ENCODE measurements at regions not wholly inside any gene's neighbourhood (a gene's known extent, or its start where the extent isn't known, plus 50 kb on each side); places are given as distances from the start of the nearest gene placed in this dataset.

DNA sequence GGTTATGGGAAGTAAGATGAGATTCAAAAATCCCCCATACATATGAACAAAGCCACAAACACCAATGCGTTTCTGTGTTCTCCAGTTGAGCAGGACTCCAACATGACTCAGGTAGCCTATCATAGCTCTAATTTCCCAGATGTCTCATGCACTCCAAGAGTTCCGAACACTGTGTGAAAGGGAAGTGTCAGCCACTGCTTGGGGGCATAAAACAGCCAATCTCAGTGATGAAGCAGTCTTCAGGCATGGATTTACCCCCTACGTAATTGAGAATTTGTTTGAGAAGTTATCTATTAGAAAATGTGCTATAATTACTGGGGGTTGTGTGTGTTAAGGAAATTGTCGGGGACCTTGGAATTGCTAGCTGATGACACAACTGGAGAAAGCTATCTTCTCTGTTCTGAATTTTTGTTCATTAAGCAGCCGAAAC is 153.9 kb upstream of the AVPR1A start:
- H3K27me3 ChIP-seq (ENCODE audit: low read depth): no peaks in the 10 kb centered on the region
- H3K4me1 ChIP-seq: no peaks in the 10 kb centered on the region
- no peaks in the 10 kb centered on the region for H3K9me3 ChIP-seq
- no peak for DNase-seq (ENCODE audit: low spot score in 2 of 2)
- in situ Hi-C loops (cut with MboI; ENCODE audit: low sequenced_read_pairs): no loop called here
- no peak overlapping the region for H3K4me3 ChIP-seq
- no peaks in the 10 kb centered on the region for H3K36me3 ChIP-seq (replicated peaks)

GRCh38 chr12:63302941-63303536 is 152.0 kb upstream of the AVPR1A start:
- no peak overlapping the region for H3K4me3 ChIP-seq
- H3K4me1 ChIP-seq: no peaks in the 10 kb centered on the region
- no peaks in the 10 kb centered on the region for H3K9me3 ChIP-seq
- no peaks in the 10 kb centered on the region for H3K36me3 ChIP-seq (replicated peaks)
- DNase-seq (ENCODE audit: low spot score in 2 of 2): no peak
- H3K27me3 ChIP-seq (ENCODE audit: low read depth): no peaks in the 10 kb centered on the region; the same call in 1 of the 2 replicates
- in situ Hi-C loops (cut with MboI; ENCODE audit: low sequenced_read_pairs): no loop called here

- no peaks in the 10 kb centered on the region for H3K4me1 ChIP-seq
- no peaks in the 10 kb centered on the region for H3K36me3 ChIP-seq (replicated peaks)
- in situ Hi-C loops (cut with MboI; ENCODE audit: low sequenced_read_pairs): no loop called here
- DNase-seq (ENCODE audit: low spot score in 2 of 2): no peak
- no peak overlapping the region for H3K4me3 ChIP-seq
- H3K9me3 ChIP-seq: no peaks in the 10 kb centered on the region
- no peaks in the 10 kb centered on the region; the same call in 1 of the 2 replicates for H3K27me3 ChIP-seq (ENCODE audit: low read depth)
Observed at GRCh38 chr12:63302269-63302940, 151.4 kb upstream of the AVPR1A start.

DNA sequence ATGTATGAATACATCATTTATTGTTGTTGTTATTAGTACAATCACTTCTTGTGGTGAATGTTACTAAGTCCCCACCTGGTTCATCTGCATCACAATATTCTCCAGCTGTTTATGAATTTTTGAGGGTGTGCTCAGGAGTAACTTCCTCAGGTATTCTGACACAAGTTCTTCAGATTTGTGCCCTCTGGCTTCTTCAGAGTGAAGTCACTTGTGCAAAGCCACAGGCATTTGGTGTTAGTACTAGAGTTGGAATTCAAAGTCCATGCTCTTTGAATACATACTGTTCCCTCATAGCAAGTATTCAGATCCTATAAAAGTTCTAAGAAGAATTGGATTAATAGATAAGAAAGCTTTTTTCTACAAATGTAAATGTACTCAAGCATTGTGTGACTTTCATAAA is 150.3 kb upstream of the AVPR1A start:
- H3K4me1 ChIP-seq: no peaks in the 10 kb centered on the region
- DNase-seq (ENCODE audit: low spot score in 2 of 2): no peak
- no peaks in the 10 kb centered on the region; the same call in 1 of the 2 replicates for H3K27me3 ChIP-seq (ENCODE audit: low read depth)
- no peaks in the 10 kb centered on the region for H3K36me3 ChIP-seq (replicated peaks)
- in situ Hi-C loops (cut with MboI; ENCODE audit: low sequenced_read_pairs): no loop called here
- no peaks in the 10 kb centered on the region for H3K9me3 ChIP-seq
- no peak overlapping the region for H3K4me3 ChIP-seq

DNA sequence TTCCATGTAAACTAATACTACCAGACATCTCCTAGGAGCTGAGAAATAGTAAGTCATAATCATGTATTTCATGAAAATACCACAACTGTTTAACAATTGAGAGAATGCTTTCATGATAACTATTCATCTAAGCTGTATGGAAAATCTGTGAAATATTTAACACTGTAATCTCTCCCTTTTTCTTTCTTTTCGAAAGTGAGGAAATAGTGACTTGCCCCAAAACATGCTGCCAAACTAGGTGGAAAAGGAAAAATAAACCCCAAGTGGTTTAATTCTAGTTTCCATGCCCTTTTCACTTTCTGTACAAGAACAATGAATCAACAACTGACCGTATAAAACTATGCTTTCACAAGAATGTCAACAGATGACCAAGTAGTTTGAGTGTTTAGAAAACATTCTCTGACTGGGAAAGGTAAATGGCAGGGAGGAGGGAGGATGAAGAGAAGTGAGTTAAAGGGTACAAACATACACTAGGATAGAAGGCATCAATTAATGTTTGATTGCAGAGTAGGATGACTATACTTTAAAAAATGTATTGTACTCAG is 147.5 kb upstream of the AVPR1A start:
- Histone ChIP-seq H3K36me3 (replicated peaks) (no peaks in the 10 kb centered on the region), H3K9me3 (no peaks in the 10 kb centered on the region), H3K4me1 (no peaks in the 10 kb centered on the region), H3K4me3 (no peak overlapping the region), H3K27me3 (ENCODE audit: low read depth) (no peaks in the 10 kb centered on the region; the same call in 1 of the 2 replicates)
- DNase-seq (ENCODE audit: low spot score in 2 of 2): no peak
- in situ Hi-C loops (cut with MboI; ENCODE audit: low sequenced_read_pairs): no loop called here

DNA sequence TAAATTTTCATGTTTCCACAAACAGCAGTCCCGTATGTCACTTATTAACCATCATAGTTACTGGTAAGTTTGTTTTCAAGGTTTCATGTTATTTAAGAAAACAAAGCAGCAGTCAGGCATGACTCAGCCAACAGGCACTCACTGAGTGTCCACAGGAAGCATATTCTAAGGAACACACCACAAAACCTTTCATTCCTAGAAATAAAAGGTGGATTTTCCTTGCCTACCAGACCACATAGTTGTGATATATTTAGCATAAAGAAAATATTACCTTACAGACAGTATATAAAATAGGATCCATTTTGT is 143.3 kb upstream of the AVPR1A start:
- Histone ChIP-seq H3K4me3 (no peak overlapping the region), H3K4me1 (no peaks in the 10 kb centered on the region), H3K9me3 (no peaks in the 10 kb centered on the region), H3K36me3 (replicated peaks) (no peaks in the 10 kb centered on the region), H3K27me3 (ENCODE audit: low read depth) (no peaks in the 10 kb centered on the region; the same call in 1 of the 2 replicates)
- DNase-seq (ENCODE audit: low spot score in 2 of 2): no peak
- in situ Hi-C loops (cut with MboI; ENCODE audit: low sequenced_read_pairs): no loop called here

GRCh38 chr12:63292471-63293221 is 141.6 kb upstream of the AVPR1A start:
- H3K4me3 ChIP-seq: no peak overlapping the region
- no peak for DNase-seq (ENCODE audit: low spot score in 2 of 2)
- in situ Hi-C loops (cut with MboI; ENCODE audit: low sequenced_read_pairs): no loop called here
- no peaks in the 10 kb centered on the region for H3K36me3 ChIP-seq (replicated peaks)
- no peaks in the 10 kb centered on the region for H3K9me3 ChIP-seq
- H3K4me1 ChIP-seq: no peaks in the 10 kb centered on the region
- H3K27me3 ChIP-seq (ENCODE audit: low read depth): no peaks in the 10 kb centered on the region; the same call in 1 of the 2 replicates

- peak; percentile 34 to 70 for DNase-seq (ENCODE audit: low spot score in 2 of 2)
- Histone ChIP-seq H3K36me3 (replicated peaks) (no peaks in the 10 kb centered on the region), H3K4me3 (no peak overlapping the region), H3K4me1 (no peaks in the 10 kb centered on the region), H3K9me3 (no peaks in the 10 kb centered on the region), H3K27me3 (ENCODE audit: low read depth) (peaks cover 5% of the 10 kb centered on the region; the same call in 1 of the 2 replicates)
- in situ Hi-C loops (cut with MboI; ENCODE audit: low sequenced_read_pairs): no loop called here
Observed at GRCh38 chr12:63276537-63277365, 125.8 kb upstream of the AVPR1A start.

DNA sequence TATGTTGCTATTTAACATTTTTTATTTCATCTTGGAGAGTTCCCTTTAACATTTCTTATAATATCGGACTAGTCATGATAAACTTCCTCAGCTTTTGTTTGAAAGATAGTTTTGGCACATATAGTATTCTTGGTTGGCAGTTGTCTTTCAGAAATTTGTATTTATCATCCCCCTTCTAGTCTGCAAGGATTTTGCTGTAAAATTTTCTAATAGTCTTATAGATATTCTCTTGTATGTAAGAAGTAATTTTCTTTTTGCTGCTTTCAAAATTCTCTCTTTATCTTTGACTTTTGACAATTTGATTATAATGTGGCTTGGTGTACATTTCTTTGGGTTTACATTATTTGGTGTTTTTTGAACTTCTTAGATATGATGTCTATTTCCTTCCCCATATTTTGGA is 116.0 kb upstream of the AVPR1A start:
- no peaks in the 10 kb centered on the region for H3K9me3 ChIP-seq
- H3K36me3 ChIP-seq (replicated peaks): no peaks in the 10 kb centered on the region
- no peak for DNase-seq (ENCODE audit: low spot score in 2 of 2)
- no peak overlapping the region for H3K4me3 ChIP-seq
- in situ Hi-C loops (cut with MboI; ENCODE audit: low sequenced_read_pairs): no loop called here
- no peaks in the 10 kb centered on the region for H3K4me1 ChIP-seq
- H3K27me3 ChIP-seq (ENCODE audit: low read depth): no peaks in the 10 kb centered on the region

GRCh38 chr12:63264629-63265028 is 113.6 kb upstream of the AVPR1A start:
- in situ Hi-C loops (cut with MboI; ENCODE audit: low sequenced_read_pairs): no loop called here
- Histone ChIP-seq H3K27me3 (ENCODE audit: low read depth) (no peaks in the 10 kb centered on the region), H3K4me1 (no peaks in the 10 kb centered on the region), H3K4me3 (no peak overlapping the region), H3K9me3 (no peaks in the 10 kb centered on the region), H3K36me3 (replicated peaks) (no peaks in the 10 kb centered on the region)
- DNase-seq (ENCODE audit: low spot score in 2 of 2): no peak

GRCh38 chr12:63250486-63250885 is 99.5 kb upstream of the AVPR1A start:
- no peaks in the 10 kb centered on the region for H3K9me3 ChIP-seq
- DNase-seq (ENCODE audit: low spot score in 2 of 2): no peak
- H3K36me3 ChIP-seq (replicated peaks): no peaks in the 10 kb centered on the region
- no peak overlapping the region for H3K4me3 ChIP-seq
- no peaks in the 10 kb centered on the region for H3K27me3 ChIP-seq (ENCODE audit: low read depth)
- in situ Hi-C loops (cut with MboI; ENCODE audit: low sequenced_read_pairs): no loop called here
- no peaks in the 10 kb centered on the region for H3K4me1 ChIP-seq

DNA sequence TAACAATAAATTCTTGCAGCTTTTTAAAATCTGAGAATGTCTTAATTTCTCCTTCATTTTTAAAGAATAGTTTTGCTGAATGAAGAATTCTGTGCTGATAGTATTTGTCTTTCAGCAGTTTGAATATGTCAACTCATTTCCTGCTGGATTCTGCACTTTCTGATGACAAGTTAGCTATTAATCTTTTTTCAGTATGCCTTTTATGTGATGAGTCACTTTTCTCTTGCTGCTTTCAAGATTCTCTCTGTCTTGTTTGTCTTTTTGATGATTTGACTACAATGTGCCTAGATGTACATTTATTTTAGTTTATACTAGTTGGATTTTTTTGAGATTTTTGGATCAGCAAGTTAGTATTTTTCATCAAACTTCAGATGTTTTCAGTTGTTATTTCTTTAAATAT is 87.9 kb upstream of the AVPR1A start:
- no peak for DNase-seq (ENCODE audit: low spot score in 2 of 2)
- in situ Hi-C loops (cut with MboI; ENCODE audit: low sequenced_read_pairs): no loop called here
- Histone ChIP-seq H3K4me3 (no peak overlapping the region), H3K36me3 (replicated peaks) (no peaks in the 10 kb centered on the region), H3K9me3 (no peaks in the 10 kb centered on the region), H3K27me3 (ENCODE audit: low read depth) (no peaks in the 10 kb centered on the region), H3K4me1 (no peaks in the 10 kb centered on the region)

DNA sequence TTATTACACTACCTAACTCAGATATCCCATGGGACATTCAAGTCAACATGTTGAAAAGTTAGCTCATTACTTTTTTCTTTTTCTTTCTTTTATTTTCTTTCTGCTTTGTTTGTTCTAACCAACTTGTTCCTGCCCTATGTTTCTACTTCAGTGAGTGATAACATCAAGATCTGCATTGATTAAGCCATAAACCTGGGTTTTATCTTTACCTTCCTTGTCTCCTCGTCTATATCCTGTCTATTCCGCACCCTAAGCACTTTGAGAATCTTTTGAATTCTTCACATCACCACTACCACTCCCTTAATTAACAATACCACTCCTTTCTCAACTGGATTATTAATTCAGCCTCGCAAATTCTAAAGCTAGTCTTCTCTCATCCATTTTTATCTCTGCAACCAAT is 81.9 kb upstream of the AVPR1A start:
- H3K4me1 ChIP-seq: no peaks in the 10 kb centered on the region
- H3K36me3 ChIP-seq (replicated peaks): no peaks in the 10 kb centered on the region
- no peak overlapping the region for H3K4me3 ChIP-seq
- in situ Hi-C loops (cut with MboI; ENCODE audit: low sequenced_read_pairs): no loop called here
- no peaks in the 10 kb centered on the region for H3K27me3 ChIP-seq (ENCODE audit: low read depth)
- H3K9me3 ChIP-seq: no peaks in the 10 kb centered on the region
- no peak for DNase-seq (ENCODE audit: low spot score in 2 of 2)

All from HAP-1 (cell line).